SU-DHL-6 (cell line): ENCODE measurements at regions not wholly inside any gene's neighbourhood (a gene's known extent, or its start where the extent isn't known, plus 50 kb on each side); places are given as distances from the start of the nearest gene placed in this dataset.

Experiments
- H2AFZ ChIP-seq: fragments of 200-600 bp; sonication (generic); 2 replicates; pipeline ENCODE4 v1.6.1; 2014; ENCODE audit warnings: low read depth, mild to moderate bottlenecking, moderate library complexity, mixed read lengths, antibody characterized with exemption, low read length; ENCODE audit not compliant: severe bottlenecking
- H3F3A ChIP-seq: fragments of 200-600 bp; shearing (Covaris generic); 2 replicates; pipeline ENCODE4 v1.6.0; 2016; ENCODE audit warnings: antibody characterized with exemption, mild to moderate bottlenecking; ENCODE audit not compliant: insufficient read depth
- H3K27ac ChIP-seq: fragments of 200-600 bp; sonication (generic); 2 replicates; pipeline ENCODE4 v1.5.1; 2016; ENCODE audit warnings: low read depth, mild to moderate bottlenecking, low read length, moderate library complexity, mixed read lengths
- H3K27me3 ChIP-seq: fragments of 200-600 bp; sonication (generic), shearing (Covaris generic); 2 replicates; pipeline ENCODE4 v1.6.0; 2014; ENCODE audit warnings: mild to moderate bottlenecking, low read length
- H3K36me3 ChIP-seq: fragments of 200-600 bp; sonication (generic); 2 replicates; pipeline ENCODE4 v1.6.1; 2014; ENCODE audit warnings: mild to moderate bottlenecking, low read length, mixed read lengths
- H3K4me2 ChIP-seq: fragments of 300-600, 200-600 bp; shearing (Covaris generic), sonication (generic); 2 replicates; pipeline ENCODE4 v1.6.0; 2014; ENCODE audit warnings: low read length, low read depth, mild to moderate bottlenecking; ENCODE audit not compliant: poor library complexity, severe bottlenecking
- H3K4me3 ChIP-seq: fragments of 200-600 bp; sonication (generic); 2 replicates; pipeline ENCODE4 v1.5.1; 2014; ENCODE audit warnings: antibody characterized with exemption, low read length, mild to moderate bottlenecking, mixed read lengths; ENCODE audit not compliant: insufficient read depth, poor library complexity, severe bottlenecking
- H3K79me2 ChIP-seq: fragments of 200-600 bp; sonication (generic); 2 replicates; pipeline ENCODE4 v1.6.1; 2014; ENCODE audit warnings: mild to moderate bottlenecking, low read length, moderate library complexity; ENCODE audit not compliant: insufficient read depth
- H3K9ac ChIP-seq: fragments of 200-600 bp; sonication (generic); 2 replicates; pipeline ENCODE4 v1.7.0; 2014; ENCODE audit warnings: mild to moderate bottlenecking, low read length
- H3K9me2 ChIP-seq: fragments of 200-600 bp; sonication (generic); replicated peaks from 2 replicates; pipeline ENCODE4 v1.6.1; 2014; ENCODE audit warnings: low read length; ENCODE audit not compliant: insufficient read depth
- H3K9me3 ChIP-seq: fragments of 200-600 bp; sonication (generic); 2 replicates; pipeline ENCODE4 v1.6.1; 2014; ENCODE audit warnings: low read length, mixed read lengths; ENCODE audit not compliant: insufficient read depth
- H4K20me1 ChIP-seq: fragments of 200-600 bp; sonication (generic); 2 replicates; pipeline ENCODE4 v1.6.1; 2014; ENCODE audit warnings: low read depth, mild to moderate bottlenecking, antibody characterized with exemption, low read length, moderate library complexity, mixed read lengths
- EZH2phosphoT487 ChIP-seq: fragments of 200-600 bp; sonication (generic), shearing (Covaris generic); conservative IDR thresholded peaks from 2 replicates; pipeline ENCODE4 v1.6.1; 2018; ENCODE audit warnings: mild to moderate bottlenecking, antibody characterized with exemption, low read length, moderate library complexity, mixed read lengths
- TF ChIP-seq, protein P1 (sequence below): fragments of 200-600 bp; sonication (generic); IDR thresholded peaks from one replicate; pipeline ENCODE4 v1.5.1; 2017; ENCODE audit warnings: antibody characterized with exemption, mild to moderate bottlenecking, low read length, moderate library complexity; ENCODE audit not compliant: insufficient read depth, poor library complexity, severe bottlenecking

GRCh38 chr3:193826159-193826795 is 233.3 kb downstream of the OPA1 start:
- H3K4me2 ChIP-seq: no peak overlapping the region
- H3K27ac ChIP-seq: no peak overlapping the region
- H3K9me3 ChIP-seq: no peaks in the 10 kb centered on the region
- H3K9me2 ChIP-seq: no peaks in the 10 kb centered on the region
- no peaks in the 10 kb centered on the region for H3K36me3 ChIP-seq
- TF ChIP-seq, protein P1, sequence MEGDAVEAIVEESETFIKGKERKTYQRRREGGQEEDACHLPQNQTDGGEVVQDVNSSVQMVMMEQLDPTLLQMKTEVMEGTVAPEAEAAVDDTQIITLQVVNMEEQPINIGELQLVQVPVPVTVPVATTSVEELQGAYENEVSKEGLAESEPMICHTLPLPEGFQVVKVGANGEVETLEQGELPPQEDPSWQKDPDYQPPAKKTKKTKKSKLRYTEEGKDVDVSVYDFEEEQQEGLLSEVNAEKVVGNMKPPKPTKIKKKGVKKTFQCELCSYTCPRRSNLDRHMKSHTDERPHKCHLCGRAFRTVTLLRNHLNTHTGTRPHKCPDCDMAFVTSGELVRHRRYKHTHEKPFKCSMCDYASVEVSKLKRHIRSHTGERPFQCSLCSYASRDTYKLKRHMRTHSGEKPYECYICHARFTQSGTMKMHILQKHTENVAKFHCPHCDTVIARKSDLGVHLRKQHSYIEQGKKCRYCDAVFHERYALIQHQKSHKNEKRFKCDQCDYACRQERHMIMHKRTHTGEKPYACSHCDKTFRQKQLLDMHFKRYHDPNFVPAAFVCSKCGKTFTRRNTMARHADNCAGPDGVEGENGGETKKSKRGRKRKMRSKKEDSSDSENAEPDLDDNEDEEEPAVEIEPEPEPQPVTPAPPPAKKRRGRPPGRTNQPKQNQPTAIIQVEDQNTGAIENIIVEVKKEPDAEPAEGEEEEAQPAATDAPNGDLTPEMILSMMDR: no peak
- no peak for TF ChIP-seq EZH2phosphoT487
- no peak overlapping the region for H3K9ac ChIP-seq
- H3F3A ChIP-seq: no peaks in the 10 kb centered on the region
- H3K27me3 ChIP-seq: no peaks in the 10 kb centered on the region
- no peak overlapping the region for H3K4me3 ChIP-seq
- H2AFZ ChIP-seq: no peak overlapping the region
- H4K20me1 ChIP-seq: no peaks in the 10 kb centered on the region
- no peaks in the 10 kb centered on the region for H3K79me2 ChIP-seq

DNA sequence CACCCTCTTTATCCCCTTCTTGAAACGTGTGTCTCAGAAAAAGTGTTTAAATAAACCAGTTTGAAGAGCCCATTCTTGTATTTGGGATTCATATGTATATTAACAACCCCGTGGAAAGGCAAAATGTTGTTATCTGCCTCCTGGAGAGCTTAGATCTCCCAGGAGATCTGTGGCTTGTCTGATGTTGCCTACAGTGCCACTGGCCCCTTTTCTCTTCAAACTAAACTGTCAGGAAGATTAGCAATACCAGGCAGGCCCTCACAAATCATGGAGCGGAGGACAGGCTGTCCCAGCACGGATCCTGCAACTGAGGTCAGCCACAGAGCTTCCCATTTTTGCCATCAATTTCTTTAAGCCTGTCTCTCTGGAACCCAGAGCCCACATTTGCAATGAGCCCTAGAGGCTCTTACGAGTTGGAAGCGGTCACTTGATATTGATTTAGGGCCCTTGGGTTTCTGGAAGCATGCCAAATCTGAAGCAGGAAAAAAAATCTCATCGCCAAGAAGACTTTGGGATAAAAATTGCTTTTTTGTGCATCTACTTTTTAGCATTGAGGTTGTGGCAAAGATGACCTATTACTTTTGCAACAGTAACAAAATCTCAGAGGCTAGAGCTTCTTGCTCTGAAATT is 234.1 kb downstream of the OPA1 start:
- H3K4me2 ChIP-seq: no peak overlapping the region
- no peak overlapping the region for H3K27ac ChIP-seq
- no peaks in the 10 kb centered on the region for H3K79me2 ChIP-seq

GRCh38 chr3:193827871-193828270 is 234.9 kb downstream of the OPA1 start:
- H2AFZ ChIP-seq: no peak overlapping the region
- H3K9ac ChIP-seq: no peak overlapping the region
- no peak overlapping the region for H3K4me3 ChIP-seq
- H3K27ac ChIP-seq: no peak overlapping the region
- no peaks in the 10 kb centered on the region for H3K36me3 ChIP-seq
- no peak for TF ChIP-seq EZH2phosphoT487
- TF ChIP-seq, protein P1: no peak
- no peaks in the 10 kb centered on the region for H3K79me2 ChIP-seq
- no peaks in the 10 kb centered on the region for H3K9me2 ChIP-seq
- no peaks in the 10 kb centered on the region for H3K9me3 ChIP-seq
- H3K4me2 ChIP-seq: no peak overlapping the region
- H4K20me1 ChIP-seq: no peaks in the 10 kb centered on the region
- no peaks in the 10 kb centered on the region for H3F3A ChIP-seq
- H3K27me3 ChIP-seq: no peaks in the 10 kb centered on the region

More for the DNA sequence above, 234.1 kb downstream of the OPA1 start:
- no peaks in the 10 kb centered on the region for H4K20me1 ChIP-seq
- no peak overlapping the region for H3K4me3 ChIP-seq
- H3F3A ChIP-seq: no peaks in the 10 kb centered on the region
- H3K27me3 ChIP-seq: no peaks in the 10 kb centered on the region
- no peaks in the 10 kb centered on the region for H3K9me2 ChIP-seq
- H3K9me3 ChIP-seq: no peaks in the 10 kb centered on the region
- H3K9ac ChIP-seq: no peak overlapping the region
- H3K36me3 ChIP-seq: no peaks in the 10 kb centered on the region
- H2AFZ ChIP-seq: no peak overlapping the region
- TF ChIP-seq EZH2phosphoT487: no peak
- TF ChIP-seq, protein P1: no peak
